ENCODE measurements at regions not wholly inside any gene's neighbourhood (a gene's known extent, or its start where the extent isn't known, plus 50 kb on each side); places are given as distances from the start of the nearest gene placed in this dataset.
A peak's percentile ranks its signal among the peaks of the same experiment; 100 is the strongest.

GRCh38 chr2:198957181-198957580 is 500.6 kb downstream of the SATB2 start:
- intact Hi-C loops (cut with DNase I) = no loop called here
- no peaks in the 10 kb centered on the region for H3K36me3 ChIP-seq
- H3K27ac ChIP-seq = no peak overlapping the region
- H3K4me1 ChIP-seq = no peaks in the 10 kb centered on the region
- ATAC-seq = no peak
- H3K9me3 ChIP-seq = no peaks in the 10 kb centered on the region
- no peak for TF ChIP-seq CTCF (IDR thresholded peaks at IDR 0.05)
- no peaks in the 10 kb centered on the region for H3K27me3 ChIP-seq
- DNase-seq = no peak
- no peak overlapping the region for H3K4me3 ChIP-seq

- intact Hi-C loops (cut with DNase I) = no loop called here
- no peak for ATAC-seq
- Histone ChIP-seq H3K36me3 (no peaks in the 10 kb centered on the region), H3K27ac (no peak overlapping the region), H3K4me1 (no peaks in the 10 kb centered on the region), H3K4me3 (no peak overlapping the region), H3K9me3 (no peaks in the 10 kb centered on the region), H3K27me3 (no peaks in the 10 kb centered on the region)
- DNase-seq = no peak
- TF ChIP-seq CTCF (IDR thresholded peaks at IDR 0.05) = no peak
Measured at GRCh38 chr2:198953328-198953727, 504.4 kb downstream of the SATB2 start.

GRCh38 chr2:198950803-198951202 is 506.9 kb downstream of the SATB2 start:
- intact Hi-C loops (cut with DNase I) = no loop called here
- no peak overlapping the region for H3K4me3 ChIP-seq
- no peaks in the 10 kb centered on the region for H3K9me3 ChIP-seq
- ATAC-seq = no peak
- DNase-seq = no peak
- TF ChIP-seq CTCF (IDR thresholded peaks at IDR 0.05) = no peak
- no peaks in the 10 kb centered on the region for H3K36me3 ChIP-seq
- H3K27ac ChIP-seq = no peak overlapping the region
- H3K27me3 ChIP-seq = no peaks in the 10 kb centered on the region
- H3K4me1 ChIP-seq = no peaks in the 10 kb centered on the region

- H3K36me3 ChIP-seq = no peaks in the 10 kb centered on the region
- no peaks in the 10 kb centered on the region for H3K4me1 ChIP-seq
- H3K9me3 ChIP-seq = no peaks in the 10 kb centered on the region
- no peak overlapping the region for H3K4me3 ChIP-seq
- no peaks in the 10 kb centered on the region for H3K27me3 ChIP-seq
- no peak overlapping the region for H3K27ac ChIP-seq
- TF ChIP-seq CTCF (IDR thresholded peaks at IDR 0.05) = no peak
- intact Hi-C loops (cut with DNase I) = no loop called here
- no peak for ATAC-seq
- DNase-seq = no peak
Measured at GRCh38 chr2:198945496-198945895, 512.2 kb downstream of the SATB2 start.

GRCh38 chr2:198930170-198930569 is 527.6 kb downstream of the SATB2 start:
- intact Hi-C loops (cut with DNase I) = no loop called here
- Histone ChIP-seq H3K36me3 (no peaks in the 10 kb centered on the region), H3K27me3 (no peaks in the 10 kb centered on the region), H3K4me1 (no peaks in the 10 kb centered on the region), H3K4me3 (no peak overlapping the region), H3K9me3 (peaks cover 11% of the 10 kb centered on the region), H3K27ac (no peak overlapping the region)
- DNase-seq (no peak), ATAC-seq (no peak)
- TF ChIP-seq CTCF (IDR thresholded peaks at IDR 0.05) = no peak

- TF ChIP-seq CTCF (IDR thresholded peaks at IDR 0.05) = no peak
- DNase-seq (peak; percentile 39), ATAC-seq (no peak)
- no peak overlapping the region for H3K27ac ChIP-seq
- no peaks in the 10 kb centered on the region for H3K4me1 ChIP-seq
- H3K9me3 ChIP-seq = peaks cover 4% of the 10 kb centered on the region
- H3K4me3 ChIP-seq = no peak overlapping the region
- no peaks in the 10 kb centered on the region for H3K36me3 ChIP-seq
- intact Hi-C loops (cut with DNase I) = no loop called here
- H3K27me3 ChIP-seq = no peaks in the 10 kb centered on the region
Measured at GRCh38 chr2:198928026-198928425, 529.7 kb downstream of the SATB2 start.
